NCI-H526 (cell line): ENCODE measurements at regions not wholly inside any gene's neighbourhood (a gene's known extent, or its start where the extent isn't known, plus 50 kb on each side); places are given as distances from the start of the nearest gene placed in this dataset.

ENCODE experiments used
- DNase-seq, 2 experiments: peaks; one replicate each; lab custom pipeline; 2025; lab: John Stamatoyannopoulos, UW

DNA sequence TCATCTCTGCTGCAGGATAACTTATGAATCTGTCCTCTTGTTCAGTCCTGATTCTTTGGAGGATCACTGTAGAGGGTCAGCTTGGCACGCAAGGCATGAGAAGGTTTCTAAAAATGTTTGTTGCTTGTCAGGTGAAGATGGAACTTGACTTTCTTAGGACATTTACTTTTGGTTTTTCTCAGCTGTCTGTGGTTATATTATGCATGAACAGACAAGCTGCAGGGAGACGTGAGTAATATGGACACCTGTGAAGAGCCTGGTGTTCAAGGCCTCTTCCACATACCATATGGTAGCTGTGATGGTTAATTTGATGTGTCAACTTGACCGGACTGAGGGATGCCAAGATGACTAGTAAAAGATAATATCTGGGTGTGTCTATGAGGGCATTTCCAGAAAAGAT lies 270.2 kb upstream of the CPHXL start:
- DNase-seq: no peak

DNA sequence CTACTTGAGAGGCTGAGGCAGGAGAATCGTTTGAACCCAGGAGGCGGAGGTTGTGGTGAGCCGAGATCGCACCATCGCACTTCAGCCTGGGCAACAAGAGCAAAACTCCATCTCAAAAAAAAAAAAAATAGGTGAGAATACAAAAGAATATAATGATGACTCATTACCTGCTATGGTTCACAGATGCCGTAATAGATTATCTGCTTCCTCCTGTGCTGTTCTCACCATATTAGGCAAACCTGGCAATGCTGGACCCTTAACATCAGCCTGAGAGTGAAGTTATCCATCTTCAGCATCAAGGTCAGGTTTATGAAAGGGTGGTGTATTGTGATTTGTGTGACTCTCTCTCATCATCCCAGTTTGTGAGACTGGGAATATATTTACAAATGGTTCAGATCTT lies 271.3 kb upstream of the CPHXL start:
- DNase-seq: no peak

DNA sequence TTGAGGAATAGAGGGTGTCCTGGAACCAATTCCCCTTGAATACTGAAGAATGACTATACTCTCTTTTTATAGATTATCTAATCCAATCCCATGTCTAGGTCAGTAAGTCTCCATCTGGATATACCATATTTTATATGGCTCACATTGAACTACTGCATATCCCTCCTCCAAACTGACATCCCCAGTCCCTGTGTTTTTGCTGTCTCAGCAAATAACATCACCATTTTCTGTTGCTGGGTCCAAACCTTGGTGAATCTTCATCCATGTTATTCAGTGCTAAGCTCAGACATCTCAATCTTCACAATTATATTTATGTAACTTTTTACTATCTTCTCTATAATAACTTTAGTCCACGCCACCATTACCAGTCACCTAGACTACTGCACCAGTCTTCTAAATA lies 269.6 kb upstream of the CNTNAP4 start:
- DNase-seq: no peak

DNA sequence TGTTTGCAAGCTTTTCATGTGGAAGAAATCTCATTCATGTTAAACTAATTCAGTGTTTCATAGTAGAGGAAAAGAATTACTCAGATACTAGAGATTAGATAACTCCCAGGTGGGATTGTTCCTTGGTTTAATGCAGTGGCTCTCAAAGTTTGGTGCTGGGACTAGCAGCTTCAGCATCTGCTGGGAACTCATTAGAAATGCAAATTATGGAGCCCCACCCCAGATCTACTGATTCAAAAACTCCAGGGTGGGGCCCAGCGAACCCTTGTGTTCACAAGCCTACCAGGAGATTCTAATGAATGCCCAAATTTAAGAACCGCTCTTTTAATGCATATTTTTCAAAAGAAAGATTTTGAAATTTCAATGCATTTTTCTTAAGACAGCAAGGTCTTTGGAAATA lies 253.4 kb upstream of the CNTNAP4 start:
- peak in 1 of 2 experiments; percentile 11 for DNase-seq

DNA sequence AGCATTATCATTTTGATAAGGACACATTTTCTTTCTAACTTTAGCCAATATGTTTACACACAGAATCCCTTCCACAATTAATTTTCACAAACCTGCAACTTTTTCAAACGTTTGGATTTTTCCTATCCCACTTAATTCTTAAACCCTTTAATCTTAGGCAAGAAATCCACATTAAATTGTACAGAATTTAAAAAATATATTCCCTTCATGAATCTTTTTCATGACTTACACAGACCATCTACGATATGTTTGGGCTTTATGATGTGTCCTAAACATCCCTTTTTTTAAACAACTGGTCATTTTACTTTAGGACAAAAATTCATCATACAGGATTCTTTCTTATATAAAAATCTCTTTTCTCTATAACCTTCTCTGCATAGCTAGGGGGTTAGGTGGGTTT lies 241.5 kb upstream of the CNTNAP4 start:
- DNase-seq: no peak

DNA sequence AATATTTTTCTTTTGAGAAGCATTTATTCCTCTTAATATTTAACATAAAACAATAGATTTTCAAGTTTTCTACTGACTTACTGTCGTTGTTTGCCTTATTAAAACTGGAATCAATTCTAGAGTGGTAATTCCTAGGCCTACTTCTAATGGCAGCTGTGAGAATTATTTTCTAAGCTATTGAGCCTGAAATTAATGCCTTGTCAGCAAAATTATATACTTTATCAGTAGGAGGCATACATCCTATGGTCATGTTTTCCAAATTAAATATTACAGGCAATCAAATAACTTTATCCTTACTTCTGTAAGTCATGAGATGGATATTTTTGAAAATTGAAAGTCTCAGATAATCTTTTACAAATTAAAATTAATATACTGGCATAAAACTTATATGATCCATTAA lies 239.1 kb upstream of the CNTNAP4 start:
- no peak for DNase-seq

DNA sequence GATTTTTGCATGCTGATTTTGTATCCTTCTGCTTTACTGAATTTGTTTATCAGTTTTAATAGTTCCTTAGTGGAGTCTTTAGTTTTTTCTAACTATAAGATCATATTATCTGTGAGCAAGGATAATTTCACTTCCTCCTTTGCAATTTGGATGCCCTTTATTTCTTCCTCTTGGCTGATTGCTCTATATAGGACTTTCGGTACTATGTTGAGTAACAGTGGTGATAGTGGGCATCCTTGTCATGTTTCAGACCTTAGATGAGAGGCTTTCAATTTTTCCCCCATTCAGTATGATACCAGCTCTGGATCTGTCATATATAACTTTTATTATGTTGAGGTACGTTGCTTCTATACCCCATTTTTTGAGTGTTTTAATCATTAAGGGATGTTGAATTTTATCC lies 224.5 kb upstream of the CNTNAP4 start:
- DNase-seq: no peak

DNA sequence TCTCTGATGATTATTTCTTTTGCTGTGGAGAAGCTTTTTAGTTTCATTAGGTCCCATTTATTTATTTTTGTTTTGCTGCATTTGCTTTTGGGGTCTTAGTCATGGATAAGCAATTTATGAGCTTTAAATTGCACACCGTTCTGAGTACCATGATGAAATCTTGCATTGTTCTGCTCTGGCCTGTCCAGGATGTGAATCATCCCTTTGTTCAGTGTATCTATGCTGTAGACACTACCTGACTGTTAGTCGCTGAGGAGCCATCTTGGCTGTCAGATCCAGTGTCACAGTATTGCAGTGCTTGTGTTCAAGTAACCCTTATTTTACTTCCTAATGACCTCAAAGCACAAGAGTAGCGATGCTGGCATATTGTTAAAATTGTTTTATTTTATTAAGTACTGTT lies 218.0 kb upstream of the CNTNAP4 start:
- no peak for DNase-seq

DNA sequence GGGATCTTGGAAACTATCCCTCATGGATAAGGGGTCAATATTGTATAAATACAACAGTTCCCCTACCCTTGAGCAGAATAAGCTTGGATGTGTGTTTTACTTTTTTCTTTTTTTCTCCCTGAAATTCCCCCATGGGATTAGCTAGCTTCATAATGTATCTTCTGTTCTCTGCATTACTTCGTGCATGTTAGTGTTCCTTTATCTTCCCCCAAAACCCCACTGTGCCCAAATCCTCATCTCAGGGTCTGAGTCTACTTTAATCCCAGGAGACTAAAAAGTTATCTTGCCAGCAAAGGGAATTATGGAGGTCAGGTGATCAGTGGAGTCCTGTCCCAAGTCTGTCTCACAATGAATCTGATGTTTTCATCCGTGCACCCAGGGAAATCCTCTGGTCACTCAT lies 217.5 kb upstream of the CNTNAP4 start:
- DNase-seq: no peak

DNA sequence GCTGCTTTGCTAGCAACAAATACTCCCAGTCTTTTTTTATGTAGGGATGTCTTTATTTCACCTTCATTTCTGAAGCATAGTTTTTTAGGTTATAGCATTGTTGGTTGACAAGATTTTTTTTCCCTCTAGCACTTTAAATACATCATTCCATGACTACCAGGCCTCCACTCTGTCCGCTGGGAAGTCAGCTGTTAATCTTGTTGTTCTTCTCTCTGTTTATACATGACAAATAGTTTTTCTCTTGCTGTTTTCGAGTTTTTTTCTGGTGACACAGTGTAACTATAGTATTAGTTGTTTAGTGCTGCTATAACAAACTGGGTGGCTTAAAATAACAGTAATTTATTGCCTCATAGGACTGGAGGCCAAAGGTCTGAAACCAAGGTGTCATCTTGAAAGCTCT lies 205.5 kb upstream of the CNTNAP4 start:
- DNase-seq: no peak

DNA sequence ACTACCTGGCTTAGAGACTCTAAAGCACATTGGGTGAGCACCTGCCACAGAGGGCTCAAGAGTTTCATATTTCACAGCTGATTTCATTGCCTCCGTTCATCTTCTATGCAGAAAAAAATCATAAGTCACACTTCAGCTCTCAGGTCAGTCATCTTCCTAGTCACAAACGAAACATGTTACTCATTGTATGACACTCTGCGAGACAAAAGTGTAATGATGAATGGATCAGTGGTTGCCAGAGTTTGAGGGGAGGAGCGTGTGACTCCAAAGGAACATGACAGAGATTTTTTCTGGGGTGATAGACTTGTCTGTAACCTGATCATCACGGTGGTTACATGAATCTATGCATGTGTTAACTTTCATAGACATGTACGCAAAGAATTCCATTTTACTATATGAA lies 195.2 kb upstream of the CNTNAP4 start:
- DNase-seq: peak; percentile 57 to 66

DNA sequence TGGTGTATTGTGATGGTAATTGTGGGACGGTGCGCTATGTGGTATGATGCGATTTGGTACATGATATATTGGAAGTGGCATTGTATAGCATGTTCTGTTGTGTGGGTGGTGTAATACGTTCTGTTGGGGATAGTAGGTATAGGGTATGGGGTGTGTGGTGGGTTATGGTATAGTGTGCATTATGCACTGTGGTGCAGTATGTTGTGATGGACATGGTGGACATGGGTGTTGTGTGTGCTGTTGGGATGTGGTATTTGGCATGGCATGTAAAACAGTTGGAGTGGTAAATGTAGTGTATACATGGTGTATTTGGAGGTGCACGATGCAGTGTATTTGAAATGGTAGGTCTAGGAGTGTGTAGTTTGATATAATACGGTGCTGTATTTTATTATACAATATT lies 170.6 kb upstream of the CNTNAP4 start:
- DNase-seq: no peak

DNA sequence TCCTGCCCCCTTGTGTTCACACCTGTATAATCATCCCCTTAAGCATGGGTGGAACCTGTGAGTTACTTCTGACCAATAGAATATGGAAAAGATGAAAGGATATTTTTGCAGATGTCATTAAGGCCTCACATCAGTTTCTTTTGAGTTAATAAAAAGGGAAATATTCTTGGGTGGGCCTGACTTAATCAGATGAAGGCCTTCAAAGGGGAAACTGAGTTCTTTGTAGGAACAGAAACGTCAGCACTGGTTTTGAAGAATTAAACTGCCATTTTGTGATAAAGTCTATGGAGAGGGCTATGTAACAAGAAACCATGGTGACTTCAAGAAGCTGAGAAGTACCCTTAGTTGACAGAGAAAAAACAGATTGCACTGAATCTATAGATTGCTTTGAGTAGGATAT lies 168.7 kb upstream of the CNTNAP4 start:
- DNase-seq: no peak

DNA sequence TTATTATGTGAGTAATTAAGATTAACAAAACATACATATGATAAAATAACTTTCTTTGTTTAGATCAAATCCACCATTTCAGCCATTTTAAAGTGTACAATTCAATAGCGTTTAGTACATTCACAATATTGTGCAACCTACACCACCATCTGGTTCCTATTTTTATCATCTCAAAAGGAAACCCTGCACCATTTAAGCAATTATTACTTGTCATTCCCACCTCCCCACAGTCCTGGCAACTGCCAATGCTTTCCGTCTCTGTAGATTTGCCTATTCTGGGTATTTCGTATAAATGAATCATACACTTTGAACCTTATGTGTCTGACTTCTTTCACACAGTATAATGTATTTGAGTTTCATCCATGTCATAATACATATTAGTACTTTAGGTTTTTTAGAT lies 162.5 kb upstream of the CNTNAP4 start:
- DNase-seq: no peak

DNA sequence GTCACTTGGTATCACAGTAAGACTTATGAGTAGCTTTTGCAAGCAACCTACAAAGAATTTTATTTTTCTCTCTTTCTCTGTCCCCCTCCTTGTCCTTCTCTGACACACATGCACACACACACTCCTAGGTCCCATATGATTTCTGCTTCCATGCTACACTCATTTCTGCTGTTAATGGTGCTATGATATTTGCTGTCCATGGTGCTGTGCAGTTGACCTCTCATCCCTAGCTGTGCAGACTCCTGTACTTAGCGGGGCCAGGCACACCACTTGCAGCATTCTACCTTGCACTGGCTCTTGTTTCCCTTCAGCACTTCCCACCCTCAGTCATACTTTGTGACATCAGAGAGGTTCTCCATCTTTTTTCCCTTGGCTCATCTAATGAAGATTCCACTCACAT lies 158.9 kb upstream of the CNTNAP4 start:
- no peak for DNase-seq

DNA sequence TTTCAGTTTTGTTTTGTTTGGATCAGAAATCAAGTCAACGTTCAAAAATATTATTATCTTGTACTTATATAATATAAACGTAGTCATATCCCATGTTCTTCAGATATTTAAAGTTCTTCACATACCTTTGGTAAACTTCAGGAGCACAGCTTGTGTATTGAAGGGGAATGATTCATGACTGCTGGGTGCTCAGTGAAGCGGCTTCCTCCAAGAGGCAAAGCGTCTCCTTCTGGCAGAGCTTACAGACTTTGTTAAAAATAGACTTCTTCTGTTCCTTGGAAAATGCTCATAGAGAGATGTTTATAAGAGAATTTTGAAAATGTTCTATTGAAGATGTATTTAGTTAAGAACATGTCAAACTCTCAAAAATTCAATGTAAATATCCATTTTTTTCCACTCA lies 155.6 kb upstream of the CNTNAP4 start:
- no peak for DNase-seq

DNA sequence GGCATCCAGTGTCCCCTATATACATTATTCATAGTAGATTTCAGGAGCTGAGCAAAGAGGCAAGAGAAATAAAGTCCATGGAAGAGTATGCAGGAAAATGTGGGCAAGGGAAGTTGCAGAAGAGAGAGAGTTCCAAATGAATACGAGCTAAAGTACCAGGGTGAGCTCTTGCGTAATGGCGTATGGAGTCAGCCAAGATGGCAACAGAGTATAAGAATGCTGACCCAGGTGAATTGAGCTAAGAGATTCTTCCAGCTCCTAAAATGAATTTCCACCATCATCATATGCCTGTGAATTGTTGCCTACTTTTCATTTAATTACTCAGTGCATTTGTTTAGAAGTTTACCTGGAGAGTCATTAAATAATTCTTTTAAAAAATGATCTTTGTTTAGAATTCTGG lies 153.2 kb upstream of the CNTNAP4 start:
- no peak for DNase-seq

DNA sequence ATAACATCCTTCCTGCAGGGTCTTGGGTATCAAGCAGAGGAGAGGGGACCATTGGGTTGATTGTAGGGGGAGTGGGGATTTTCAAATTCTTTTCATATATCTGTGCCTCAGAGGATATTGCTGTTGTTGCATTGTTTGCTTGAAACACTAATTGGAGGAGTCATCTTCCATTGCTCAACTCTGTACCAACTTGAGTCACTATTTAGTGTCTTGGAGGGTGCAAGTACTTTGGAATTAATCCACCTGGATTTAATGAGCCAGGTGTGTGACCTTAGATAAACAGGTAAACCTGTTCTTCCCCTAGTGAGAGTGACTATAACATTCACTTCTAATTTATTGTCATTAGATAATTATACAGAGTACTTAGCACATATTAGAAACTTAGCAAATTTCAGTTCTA lies 151.3 kb upstream of the CNTNAP4 start:
- DNase-seq: no peak

DNA sequence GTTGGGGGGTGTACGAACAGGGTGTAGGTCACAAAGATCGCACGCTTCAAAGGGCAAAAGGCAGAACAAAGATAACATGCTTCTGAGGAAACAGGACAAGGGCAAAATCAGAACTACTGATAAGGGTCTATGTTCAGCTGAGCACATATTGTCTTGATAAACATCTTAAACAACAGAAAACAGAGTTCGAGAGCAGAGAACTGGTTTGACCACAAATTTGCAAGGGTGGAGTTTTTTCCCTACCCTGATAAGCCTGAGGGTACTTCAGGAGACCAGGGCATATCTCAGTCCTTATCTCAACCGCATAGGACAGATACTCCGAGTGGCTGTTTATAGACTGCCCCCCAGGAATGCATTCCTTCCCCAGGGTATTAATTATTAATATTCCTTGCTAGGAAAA lies 139.1 kb upstream of the CNTNAP4 start:
- DNase-seq: peak in 1 of 2 experiments; percentile 0

DNA sequence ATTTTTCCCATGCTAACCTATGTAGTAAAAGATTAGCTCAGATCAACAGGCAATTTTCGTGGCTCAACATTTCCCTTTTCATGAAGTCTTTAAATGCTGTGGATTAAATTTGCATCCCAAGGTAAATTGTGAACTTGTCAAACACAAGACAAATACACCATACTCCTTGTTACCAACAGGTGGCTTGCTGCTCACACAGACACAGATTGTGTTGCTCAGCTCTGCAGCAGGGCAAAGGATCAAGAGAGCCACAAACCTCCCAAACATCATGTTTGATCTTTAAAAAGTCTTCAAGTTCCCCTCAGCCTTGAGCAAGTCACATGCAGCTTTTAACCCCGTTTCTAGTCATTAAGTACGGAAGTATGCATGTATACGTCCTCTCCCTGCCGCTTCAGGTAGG lies 119.6 kb upstream of the CNTNAP4 start:
- DNase-seq: peak; percentile 1 to 50

DNA sequence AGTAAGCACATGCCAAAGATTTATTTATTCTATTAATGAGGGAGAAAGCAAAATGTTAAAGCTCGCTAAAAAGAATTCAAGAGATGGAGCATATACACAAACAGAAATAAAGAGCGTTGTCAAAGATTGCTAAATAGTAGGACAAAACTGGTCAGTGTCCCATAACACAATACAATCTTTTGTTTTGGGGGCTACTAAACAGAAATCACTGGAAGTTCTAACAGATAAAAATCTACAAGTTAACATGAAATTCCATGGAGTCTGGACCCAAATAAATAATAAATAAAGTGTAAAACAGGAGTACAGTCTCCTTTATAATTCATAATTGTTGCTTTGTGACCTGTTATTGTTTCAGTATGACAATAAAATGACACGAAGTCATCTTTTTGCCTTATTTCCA lies 115.2 kb upstream of the CNTNAP4 start:
- DNase-seq: no peak

DNA sequence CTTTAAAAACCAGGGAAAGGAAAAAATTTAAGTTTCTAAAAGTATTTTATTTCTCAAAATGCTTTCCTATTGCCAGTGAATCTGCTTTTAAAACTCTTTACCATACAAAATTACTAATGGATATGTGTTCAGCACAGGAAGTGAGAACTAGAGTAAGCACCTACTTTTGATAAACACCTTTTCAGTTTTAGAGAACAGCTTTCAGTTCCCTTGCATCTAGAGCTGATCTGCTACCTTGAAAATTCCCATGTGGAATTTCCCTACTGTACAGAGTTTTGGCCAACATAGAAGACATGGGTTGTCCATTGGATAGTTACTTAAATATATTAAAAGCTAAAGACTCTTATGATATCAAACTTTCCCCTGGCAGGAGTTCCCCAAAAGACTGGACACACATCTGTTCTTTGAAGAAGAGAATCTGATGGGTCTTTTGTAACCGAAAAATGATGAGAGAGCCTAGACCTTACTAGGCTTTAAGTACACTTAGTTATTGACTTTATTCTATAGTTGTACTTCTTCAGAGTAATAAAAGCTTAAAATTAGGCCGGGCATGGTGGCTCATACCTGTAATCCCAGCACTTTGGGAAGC lies 112.1 kb upstream of the CNTNAP4 start:
- DNase-seq: no peak

DNA sequence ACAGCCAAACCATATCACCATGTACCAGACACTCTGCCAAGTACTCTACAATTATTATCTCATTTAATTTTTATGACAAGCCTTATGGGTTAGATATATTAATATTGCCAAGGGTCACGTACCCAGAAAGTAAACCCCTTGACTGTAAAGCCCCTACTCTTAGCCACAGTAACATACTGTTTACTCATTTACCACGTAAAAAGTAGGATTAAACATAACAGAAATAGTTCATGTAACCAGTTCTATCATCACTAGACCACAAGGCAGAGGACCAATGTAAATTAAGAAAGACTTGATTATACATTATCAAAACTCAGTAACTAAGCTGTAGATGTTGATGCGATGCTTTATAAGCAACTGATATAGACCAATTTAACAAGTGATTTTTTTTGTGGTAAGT lies 101.5 kb upstream of the CNTNAP4 start:
- no peak for DNase-seq

DNA sequence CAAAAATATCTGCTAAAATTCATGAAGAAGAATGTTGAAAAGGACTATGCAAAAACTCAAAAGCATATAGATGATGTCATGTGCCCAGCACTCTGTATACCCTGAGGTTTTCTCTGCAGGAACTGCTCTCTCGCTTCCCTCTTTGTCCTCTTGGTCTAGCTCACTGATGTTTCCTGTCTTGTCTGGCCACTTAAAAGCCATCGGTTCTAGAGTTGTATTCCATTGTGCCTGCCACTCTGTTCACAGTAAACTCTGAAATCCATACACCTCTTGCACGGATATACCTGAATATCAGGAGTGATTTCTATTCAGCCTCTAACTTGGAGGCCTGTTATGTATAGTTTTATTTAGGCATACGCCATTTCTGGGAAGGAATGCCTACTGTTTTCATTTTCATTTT lies 101.0 kb upstream of the CNTNAP4 start:
- no peak for DNase-seq

DNA sequence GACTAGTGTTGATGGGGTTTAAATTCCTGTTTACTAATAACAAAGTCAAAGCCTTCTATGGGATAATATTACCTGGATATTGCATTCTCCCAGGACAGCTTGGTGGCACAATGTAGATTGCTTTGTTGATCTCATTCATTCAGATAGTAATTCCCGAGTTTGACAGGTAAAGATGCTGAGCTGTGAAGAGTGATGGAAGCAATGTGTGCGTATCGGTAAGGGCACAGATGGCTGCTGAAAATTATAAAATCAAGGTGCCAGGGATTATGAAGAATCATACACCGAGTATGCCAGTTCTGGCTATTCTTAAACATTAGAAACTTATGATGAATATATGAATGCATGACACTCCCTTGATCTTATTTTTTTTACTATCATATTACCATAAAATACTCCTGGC lies 100.6 kb upstream of the CNTNAP4 start:
- DNase-seq: no peak
